Brain microvascular endothelial cell (primary cell): ENCODE measurements at regions not wholly inside any gene's neighbourhood (a gene's known extent, or its start where the extent isn't known, plus 50 kb on each side); places are given as distances from the start of the nearest gene placed in this dataset.

Experiments
- DNase-seq: peaks from one replicate; pipeline ENCODE4 v3.0.0-alpha.2; 2020
- H3K27ac ChIP-seq: fragments of 250-450 bp; sonication (Bioruptor Pico); 2 replicates; pipeline ENCODE4 v1.5.1; 2020; ENCODE audit warnings: mild to moderate bottlenecking, moderate library complexity
- H3K27me3 ChIP-seq: fragments of 250-450 bp; sonication (Bioruptor Pico); replicated peaks from 2 replicates; pipeline ENCODE4 v1.5.1; 2020; ENCODE audit warnings: mild to moderate bottlenecking
- H3K36me3 ChIP-seq: fragments of 250-450 bp; sonication (Bioruptor Pico); replicated peaks from 2 replicates; pipeline ENCODE4 v1.5.1; 2020; ENCODE audit warnings: mild to moderate bottlenecking
- H3K4me3 ChIP-seq: 2 replicates; pipeline ENCODE4 v1.5.1; 2011; ENCODE audit warnings: low read depth, mild to moderate bottlenecking, control low read depth, low read length, moderate library complexity
- in situ Hi-C: cut with HindIII; loops from 2 replicates; pipeline ENCODE4 v1.10.0; 2017; ENCODE audit warnings: low sequenced_read_pairs, low pct_ligation_motif_present
- TF ChIP-seq, protein P1 (sequence below): IDR thresholded peaks from 2 replicates; pipeline ENCODE4 v1.5.1; 2011; ENCODE audit warnings: low read depth, mild to moderate bottlenecking, moderate library complexity, low read length, control low read depth, inconsistent platforms; ENCODE audit errors: missing control alignments

DNA sequence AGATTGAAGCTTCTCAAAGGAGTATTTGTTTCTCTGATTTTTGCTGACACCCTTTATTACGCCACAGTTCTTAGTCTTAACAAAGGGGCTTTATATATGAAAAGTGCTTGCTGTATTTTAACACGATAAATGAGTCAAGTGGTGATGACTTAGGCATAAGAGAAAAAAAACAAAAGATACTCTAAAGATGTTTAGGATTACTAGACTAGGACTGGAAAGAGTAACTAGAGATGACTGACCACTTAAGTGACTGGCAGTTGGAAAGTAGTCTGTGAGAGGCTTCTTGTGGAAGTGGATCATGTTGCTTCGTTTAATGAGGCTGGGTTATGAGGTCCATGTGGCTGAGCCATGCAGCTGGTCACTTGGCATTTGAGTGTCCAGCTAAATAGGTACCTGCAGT is 69.4 kb upstream of the ACTBL2 start:
- TF ChIP-seq, protein P1, sequence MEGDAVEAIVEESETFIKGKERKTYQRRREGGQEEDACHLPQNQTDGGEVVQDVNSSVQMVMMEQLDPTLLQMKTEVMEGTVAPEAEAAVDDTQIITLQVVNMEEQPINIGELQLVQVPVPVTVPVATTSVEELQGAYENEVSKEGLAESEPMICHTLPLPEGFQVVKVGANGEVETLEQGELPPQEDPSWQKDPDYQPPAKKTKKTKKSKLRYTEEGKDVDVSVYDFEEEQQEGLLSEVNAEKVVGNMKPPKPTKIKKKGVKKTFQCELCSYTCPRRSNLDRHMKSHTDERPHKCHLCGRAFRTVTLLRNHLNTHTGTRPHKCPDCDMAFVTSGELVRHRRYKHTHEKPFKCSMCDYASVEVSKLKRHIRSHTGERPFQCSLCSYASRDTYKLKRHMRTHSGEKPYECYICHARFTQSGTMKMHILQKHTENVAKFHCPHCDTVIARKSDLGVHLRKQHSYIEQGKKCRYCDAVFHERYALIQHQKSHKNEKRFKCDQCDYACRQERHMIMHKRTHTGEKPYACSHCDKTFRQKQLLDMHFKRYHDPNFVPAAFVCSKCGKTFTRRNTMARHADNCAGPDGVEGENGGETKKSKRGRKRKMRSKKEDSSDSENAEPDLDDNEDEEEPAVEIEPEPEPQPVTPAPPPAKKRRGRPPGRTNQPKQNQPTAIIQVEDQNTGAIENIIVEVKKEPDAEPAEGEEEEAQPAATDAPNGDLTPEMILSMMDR, result no peak
- no peak for DNase-seq
- Histone ChIP-seq H3K27me3 (no peaks in the 10 kb centered on the region), H3K4me3 (no peak overlapping the region), H3K27ac (no peak overlapping the region), H3K36me3 (no peaks in the 10 kb centered on the region)
- in situ Hi-C loops, result no loop called here

DNA sequence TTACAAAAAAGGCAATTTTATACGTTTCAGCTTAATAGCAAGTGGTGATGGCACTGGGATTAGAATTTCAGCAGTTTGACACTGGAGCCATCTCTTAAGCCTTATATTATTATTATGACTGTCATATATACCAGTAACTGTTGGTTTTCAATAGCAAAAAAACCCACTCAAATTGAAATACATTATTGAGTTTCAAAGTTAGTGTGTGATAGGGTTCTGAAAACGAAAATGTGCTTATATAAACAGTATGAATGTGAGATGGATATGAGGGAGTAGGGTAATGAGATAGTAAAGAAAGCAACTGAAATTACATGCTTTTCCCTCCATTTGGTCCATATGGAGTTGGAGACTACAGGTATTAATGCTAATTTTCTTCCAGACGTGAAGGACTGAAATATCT is 68.6 kb upstream of the ACTBL2 start:
- TF ChIP-seq, protein P1, result no peak
- H3K27me3 ChIP-seq, result no peaks in the 10 kb centered on the region
- no peak overlapping the region for H3K4me3 ChIP-seq
- in situ Hi-C loops, result no loop called here
- no peak overlapping the region for H3K27ac ChIP-seq
- no peak for DNase-seq
- H3K36me3 ChIP-seq, result no peaks in the 10 kb centered on the region

DNA sequence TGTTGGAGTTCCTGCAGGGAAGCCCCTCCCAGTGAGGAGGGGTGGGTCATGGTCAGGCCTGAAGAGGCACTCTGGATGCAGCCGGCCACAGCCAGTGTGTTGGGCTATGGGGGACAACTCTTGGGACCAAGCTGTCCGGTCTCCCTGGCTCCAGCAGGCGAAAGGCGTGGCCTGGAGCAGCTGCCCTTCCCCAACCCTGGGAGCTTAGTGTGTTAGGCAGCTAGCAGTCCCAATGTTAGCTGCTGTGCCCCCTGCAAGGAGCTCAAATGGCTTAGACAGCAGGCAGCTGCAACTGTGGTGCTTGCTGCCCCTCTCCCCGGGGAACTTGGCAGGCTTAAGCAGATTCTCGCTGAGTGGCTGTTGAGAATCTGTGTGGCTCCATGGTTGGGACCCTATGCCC is 67.5 kb upstream of the ACTBL2 start:
- TF ChIP-seq, protein P1, result no peak
- Histone ChIP-seq H3K36me3 (no peaks in the 10 kb centered on the region), H3K27me3 (no peaks in the 10 kb centered on the region), H3K27ac (no peak overlapping the region), H3K4me3 (no peak overlapping the region)
- in situ Hi-C loops, result no loop called here
- no peak for DNase-seq

DNA sequence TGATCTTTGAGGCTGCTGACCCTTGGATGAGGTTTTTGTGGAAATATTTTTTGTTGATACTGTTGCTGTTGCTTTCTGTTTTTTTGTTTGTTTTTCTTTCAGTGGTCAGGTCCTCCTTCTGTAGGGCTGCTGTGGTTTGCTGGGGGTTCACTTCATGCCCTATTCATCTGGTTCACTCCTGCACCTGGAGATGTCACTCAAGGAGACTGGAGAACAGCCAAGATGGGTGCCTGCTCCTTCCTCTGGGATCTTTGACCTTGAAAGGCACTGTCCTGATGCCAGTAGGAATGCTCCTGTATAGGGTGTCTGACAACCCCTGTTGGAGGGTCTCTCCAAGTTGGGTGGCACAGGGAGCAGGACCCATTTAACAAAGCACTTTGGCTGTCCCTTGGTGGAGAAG is 67.0 kb upstream of the ACTBL2 start:
- DNase-seq, result no peak
- in situ Hi-C loops, result no loop called here
- Histone ChIP-seq H3K27ac (no peak overlapping the region), H3K4me3 (no peak overlapping the region), H3K27me3 (no peaks in the 10 kb centered on the region), H3K36me3 (no peaks in the 10 kb centered on the region)
- TF ChIP-seq, protein P1, result no peak

DNA sequence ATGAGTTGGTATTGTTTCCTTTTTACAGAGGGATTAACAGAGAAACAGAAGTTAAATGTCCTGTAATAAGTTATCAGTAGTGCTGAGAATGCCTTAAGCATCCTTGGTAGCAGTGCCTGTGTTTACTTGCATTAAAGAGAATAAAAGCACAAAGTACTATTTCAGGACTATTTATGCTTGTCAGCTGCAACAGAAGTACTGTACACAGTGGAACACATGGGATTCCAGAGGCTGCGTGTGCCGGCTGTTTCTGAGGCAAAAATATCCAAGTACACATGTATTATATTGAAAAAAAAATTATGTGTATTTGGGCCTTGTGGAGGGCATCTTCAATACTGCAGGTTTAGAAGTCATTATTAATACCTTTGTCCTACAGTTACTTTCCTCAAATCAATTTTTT is 58.2 kb upstream of the ACTBL2 start:
- TF ChIP-seq, protein P1, result no peak
- in situ Hi-C loops, result no loop called here
- no peaks in the 10 kb centered on the region for H3K36me3 ChIP-seq
- H3K27ac ChIP-seq, result no peak overlapping the region
- no peak overlapping the region for H3K4me3 ChIP-seq
- H3K27me3 ChIP-seq, result no peaks in the 10 kb centered on the region
- no peak for DNase-seq

DNA sequence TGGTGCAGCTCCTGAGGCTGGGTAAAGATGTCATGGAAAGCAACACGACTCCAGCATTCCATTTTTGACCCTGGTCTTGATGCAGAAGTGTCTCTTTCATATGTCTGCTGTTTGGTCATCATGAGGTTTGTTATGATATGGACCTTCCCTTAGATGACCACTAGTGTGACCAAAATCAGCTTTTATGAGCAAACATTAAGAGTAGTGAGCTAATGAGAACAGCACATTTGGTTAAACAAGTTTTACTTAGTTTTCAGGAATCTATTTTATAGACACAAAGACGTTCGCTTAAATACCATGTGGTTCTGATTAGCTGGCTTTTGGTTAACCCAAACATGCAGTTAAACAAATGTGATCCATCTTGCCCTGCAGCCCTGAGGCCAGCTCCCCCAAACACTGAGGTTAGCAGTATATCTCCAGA is 56.7 kb upstream of the ACTBL2 start:
- no peak overlapping the region for H3K4me3 ChIP-seq
- H3K27ac ChIP-seq, result peak overlapping the region; percentile 87
- H3K27me3 ChIP-seq, result no peaks in the 10 kb centered on the region
- DNase-seq, result peak; percentile 23
- no peaks in the 10 kb centered on the region for H3K36me3 ChIP-seq
- in situ Hi-C loops, result no loop called here
- TF ChIP-seq, protein P1, result no peak
